HL-60 (cell line): ENCODE measurements at regions not wholly inside any gene's neighbourhood (a gene's known extent, or its start where the extent isn't known, plus 50 kb on each side); places are given as distances from the start of the nearest gene placed in this dataset.
"Not testable (repeated sequence)": the region's sequence is repeated elsewhere in the genome, so short reads cannot be mapped to it uniquely, and the experiment has no call there.

Experiments used
- DNase-seq, 2 experiments: peaks; one replicate each; pipeline ENCODE4 v3.0.0-alpha.2; 2010 to 2020; ENCODE audit warnings: low read depth in 1 of 2, low spot score in 1 of 2
- H3K27ac ChIP-seq: fragments of 250-450 bp; sonication (Bioruptor Pico); replicated peaks from 2 replicates; pipeline ENCODE4 v1.5.1; 2020; ENCODE audit warnings: mild to moderate bottlenecking, moderate library complexity
- H3K27me3 ChIP-seq: fragments of 250-450 bp; sonication (Bioruptor Pico); 2 replicates; pipeline ENCODE4 v1.5.1; 2021; ENCODE audit warnings: mild to moderate bottlenecking, moderate library complexity; ENCODE audit not compliant: insufficient read depth, poor library complexity, severe bottlenecking
- H3K4me3 ChIP-seq: replicated peaks from 2 replicates; pipeline ENCODE4 v1.5.1; 2011; ENCODE audit warnings: mild to moderate bottlenecking, control low read depth, low read length; ENCODE audit not compliant: insufficient read depth
- CTCF ChIP-seq: IDR thresholded peaks from one replicate; pipeline ENCODE4 v1.5.1; 2011; ENCODE audit warnings: low read length, control low read depth, inconsistent platforms; ENCODE audit not compliant: insufficient read depth
- GABPA ChIP-seq: IDR thresholded peaks from 2 replicates; pipeline ENCODE4 v1.6.1; 2012; ENCODE audit warnings: low read depth
- POLR2AphosphoS5 ChIP-seq: IDR thresholded peaks from 2 replicates; pipeline ENCODE4 v1.6.1; 2012; ENCODE audit warnings: low read depth
- REST ChIP-seq: IDR thresholded peaks from 2 replicates; pipeline ENCODE4 v1.6.1; 2012; ENCODE audit warnings: low read depth; ENCODE audit not compliant: insufficient replicate concordance
- SPI1 ChIP-seq: IDR thresholded peaks from 2 replicates; pipeline ENCODE4 v1.6.1; 2012; ENCODE audit warnings: low read depth, mild to moderate bottlenecking, borderline replicate concordance

- Histone ChIP-seq H3K27me3 (no peaks in the 10 kb centered on the region), H3K27ac (no peak overlapping the region), H3K4me3 (no peak overlapping the region)
- TF ChIP-seq CTCF (no peak), REST (no peak), GABPA (no peak), SPI1 (no peak), POLR2AphosphoS5 (no peak)
- DNase-seq = no peak
These were observed 668.5 kb downstream of the PLOD2 start for GRCh38 chr3:145492456-145492855.

- not testable (repeated sequence) for H3K27ac ChIP-seq, H3K4me3 ChIP-seq, H3K27me3 ChIP-seq, DNase-seq
These were observed 643.6 kb downstream of the PLOD2 start for GRCh38 chr3:145517416-145517815.

GRCh38 chr3:145518639-145519038, 642.3 kb downstream of the PLOD2 start:
- TF ChIP-seq SPI1 (no peak), GABPA (no peak), POLR2AphosphoS5 (no peak), CTCF (no peak), REST (no peak)
- H3K27me3 ChIP-seq = no peaks in the 10 kb centered on the region
- DNase-seq = no peak
- no peak overlapping the region for H3K27ac ChIP-seq
- H3K4me3 ChIP-seq = no peak overlapping the region

GRCh38 chr3:145519398-145520047, 641.5 kb downstream of the PLOD2 start:
- Histone ChIP-seq H3K4me3 (no peak overlapping the region), H3K27me3 (no peaks in the 10 kb centered on the region), H3K27ac (no peak overlapping the region)
- no peak for DNase-seq
- TF ChIP-seq GABPA (no peak), POLR2AphosphoS5 (no peak), SPI1 (no peak), REST (no peak), CTCF (no peak)
